Mesendoderm (in vitro differentiated cells): ENCODE measurements at regions not wholly inside any gene's neighbourhood (a gene's known extent, or its start where the extent isn't known, plus 50 kb on each side); places are given as distances from the start of the nearest gene placed in this dataset.

ENCODE experiments used
- DNase-seq: peaks from one replicate; pipeline ENCODE4 v3.0.0; 2013
- H2AK5ac ChIP-seq: 2 replicates; pipeline ENCODE4 v1.6.1; 2013; ENCODE audit warnings: low read length, inconsistent platforms
- H2BK120ac ChIP-seq: 2 replicates; pipeline ENCODE4 v1.6.1; 2013; ENCODE audit warnings: low read depth, mild to moderate bottlenecking, low read length, moderate library complexity, mixed read lengths
- H2BK15ac ChIP-seq: replicated peaks from 2 replicates; pipeline ENCODE4 v1.6.1; 2013; ENCODE audit warnings: low read depth, mild to moderate bottlenecking, moderate library complexity
- H2BK5ac ChIP-seq: 2 replicates; pipeline ENCODE4 v1.6.1; 2013; ENCODE audit warnings: low read length, inconsistent platforms
- H3K18ac ChIP-seq: 2 replicates; pipeline ENCODE4 v1.6.1; 2013; ENCODE audit warnings: mild to moderate bottlenecking, low read length, mixed read lengths
- H3K23ac ChIP-seq: one replicate; pipeline ENCODE4 v1.6.1; 2013; ENCODE audit warnings: low read length
- H3K27ac ChIP-seq: 2 replicates; pipeline ENCODE4 v1.5.1; 2013; ENCODE audit warnings: low read depth, mild to moderate bottlenecking, inconsistent platforms, low read length, moderate library complexity
- H3K27me3 ChIP-seq: 2 replicates; pipeline ENCODE4 v1.6.1; 2013; ENCODE audit warnings: low read length, control low read depth, mild to moderate bottlenecking, inconsistent platforms; ENCODE audit not compliant: insufficient read depth, poor library complexity
- H3K36me3 ChIP-seq: 2 replicates; pipeline ENCODE4 v1.6.1; 2013; ENCODE audit warnings: low read length, inconsistent platforms; ENCODE audit not compliant: control insufficient read depth, insufficient read depth
- H3K4ac ChIP-seq: one replicate; pipeline ENCODE4 v1.6.1; 2013; ENCODE audit warnings: low read depth, mild to moderate bottlenecking, low read length, moderate library complexity
- H3K4me1 ChIP-seq: 2 replicates; pipeline ENCODE4 v1.6.1; 2013; ENCODE audit warnings: low read depth, low read length, inconsistent platforms; ENCODE audit not compliant: control insufficient read depth
- H3K4me2 ChIP-seq: 2 replicates; pipeline ENCODE4 v1.6.1; 2013; ENCODE audit warnings: low read length
- H3K4me3 ChIP-seq: 2 replicates; pipeline ENCODE4 v1.5.1; 2013; ENCODE audit warnings: mild to moderate bottlenecking, low read length
- H3K56ac ChIP-seq: one replicate; pipeline ENCODE4 v1.6.1; 2013; ENCODE audit warnings: low read length
- H3K79me1 ChIP-seq: 2 replicates; pipeline ENCODE4 v1.6.1; 2013; ENCODE audit warnings: low read length, inconsistent platforms
- H3K79me2 ChIP-seq: 2 replicates; pipeline ENCODE4 v1.6.1; 2013; ENCODE audit warnings: mild to moderate bottlenecking, low read length; ENCODE audit not compliant: control insufficient read depth, insufficient read depth
- H3K9ac ChIP-seq: 2 replicates; pipeline ENCODE4 v1.6.1; 2013; ENCODE audit warnings: low read length, inconsistent platforms
- H4K5ac ChIP-seq: one replicate; pipeline ENCODE4 v1.6.1; 2013; ENCODE audit warnings: low read length
- H4K8ac ChIP-seq: one replicate; pipeline ENCODE4 v1.6.1; 2013; ENCODE audit warnings: low read depth, mild to moderate bottlenecking, control low read depth, low read length, moderate library complexity
- WGBS: extraction: QIAGEN DNeasy Blood & Tissue Kit; methylation state at CpG from one replicate; pipeline ENCODE4 v1.1.7; 2013; ENCODE audit warnings: low lambda C conversion rate, missing lambda C conversion rate; ENCODE audit not compliant: insufficient coverage; ENCODE audit errors: extremely low coverage; 5-methylcytosine and 5-hydroxymethylcytosine counted together

GRCh38 chr18:76232010-76232409 lies 263.0 kb downstream of the ZNF516 start:
- Histone ChIP-seq H3K27ac (no peak overlapping the region), H3K9ac (no peak overlapping the region), H4K5ac (no peak overlapping the region), H3K36me3 (no peaks in the 10 kb centered on the region), H4K8ac (no peak overlapping the region), H3K27me3 (no peaks in the 10 kb centered on the region), H3K23ac (no peak overlapping the region), H3K4me2 (no peak overlapping the region), H3K79me2 (no peaks in the 10 kb centered on the region), H3K4me3 (no peak overlapping the region), H3K4ac (no peak overlapping the region), H2BK120ac (no peak overlapping the region), H2BK15ac (no peak overlapping the region), H2AK5ac (no peak overlapping the region), H3K79me1 (no peaks in the 10 kb centered on the region), H3K18ac (no peak overlapping the region), H2BK5ac (no peak overlapping the region), H3K56ac (no peak overlapping the region), H3K4me1 (no peaks in the 10 kb centered on the region)
- no CpG with 5 or more reads among the region's 1 CpG for WGBS
- DNase-seq = no peak

GRCh38 chr18:76231402-76231801 lies 263.6 kb downstream of the ZNF516 start:
- Histone ChIP-seq H3K4me2 (no peak overlapping the region), H3K27ac (no peak overlapping the region), H2AK5ac (no peak overlapping the region), H2BK120ac (no peak overlapping the region), H3K9ac (no peak overlapping the region), H4K8ac (no peak overlapping the region), H3K18ac (no peak overlapping the region), H3K4me3 (no peak overlapping the region), H3K79me2 (no peaks in the 10 kb centered on the region), H3K56ac (no peak overlapping the region), H3K36me3 (no peaks in the 10 kb centered on the region), H3K4ac (no peak overlapping the region), H2BK15ac (no peak overlapping the region), H2BK5ac (no peak overlapping the region), H3K4me1 (no peaks in the 10 kb centered on the region), H3K27me3 (no peaks in the 10 kb centered on the region), H3K23ac (no peak overlapping the region), H3K79me1 (no peaks in the 10 kb centered on the region), H4K5ac (no peak overlapping the region)
- WGBS = no CpG with 5 or more reads among the region's 5 CpGs
- peak; percentile 13 for DNase-seq

GRCh38 chr18:76230791-76231190 lies 264.3 kb downstream of the ZNF516 start:
- no peaks in the 10 kb centered on the region for H3K79me2 ChIP-seq
- H3K56ac ChIP-seq = no peak overlapping the region
- no peak overlapping the region for H3K4me2 ChIP-seq
- no peak for DNase-seq
- H3K4ac ChIP-seq = no peak overlapping the region
- no peak overlapping the region for H3K18ac ChIP-seq
- no peak overlapping the region for H2AK5ac ChIP-seq
- H3K36me3 ChIP-seq = no peaks in the 10 kb centered on the region
- H3K27ac ChIP-seq = no peak overlapping the region
- H3K4me1 ChIP-seq = no peaks in the 10 kb centered on the region
- H2BK15ac ChIP-seq = no peak overlapping the region
- no peak overlapping the region for H2BK120ac ChIP-seq
- H4K5ac ChIP-seq = no peak overlapping the region
- no peak overlapping the region for H3K23ac ChIP-seq
- H3K9ac ChIP-seq = no peak overlapping the region
- no peak overlapping the region for H4K8ac ChIP-seq
- H3K79me1 ChIP-seq = no peaks in the 10 kb centered on the region
- H3K4me3 ChIP-seq = no peak overlapping the region
- no CpG with 5 or more reads among the region's 11 CpGs for WGBS
- H2BK5ac ChIP-seq = no peak overlapping the region
- H3K27me3 ChIP-seq = no peaks in the 10 kb centered on the region

DNA sequence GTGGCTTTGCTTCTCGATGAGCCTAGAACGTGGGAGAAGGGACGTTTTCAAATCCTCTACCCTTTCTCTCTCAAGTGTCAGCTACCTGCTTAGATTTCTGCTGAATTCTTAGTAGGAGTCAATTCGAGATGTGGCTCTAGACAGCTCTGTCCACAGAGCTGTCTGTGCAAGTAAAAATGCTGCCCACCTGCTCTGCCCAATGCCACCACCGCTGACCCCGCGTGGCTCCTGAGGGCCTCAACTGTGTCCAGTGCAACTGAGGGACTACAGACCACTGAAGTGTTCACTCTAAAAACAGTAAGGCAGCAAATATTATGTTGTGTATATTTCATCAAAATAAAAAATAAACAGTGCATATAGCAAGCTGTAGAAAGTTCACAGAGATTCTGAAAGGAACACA lies 266.3 kb downstream of the ZNF516 start:
- Histone ChIP-seq H3K4ac (no peak overlapping the region), H3K27ac (no peak overlapping the region), H3K36me3 (no peaks in the 10 kb centered on the region), H2BK15ac (no peak overlapping the region), H3K56ac (no peak overlapping the region), H4K5ac (no peak overlapping the region), H3K27me3 (no peaks in the 10 kb centered on the region), H3K79me1 (no peaks in the 10 kb centered on the region), H3K4me2 (no peak overlapping the region), H3K18ac (no peak overlapping the region), H2AK5ac (no peak overlapping the region), H2BK120ac (no peak overlapping the region), H3K9ac (no peak overlapping the region), H2BK5ac (no peak overlapping the region), H3K79me2 (no peaks in the 10 kb centered on the region), H3K4me3 (no peak overlapping the region), H3K4me1 (no peaks in the 10 kb centered on the region), H3K23ac (no peak overlapping the region), H4K8ac (no peak overlapping the region)
- no CpG with 5 or more reads among the region's 7 CpGs for WGBS
- DNase-seq = no peak

DNA sequence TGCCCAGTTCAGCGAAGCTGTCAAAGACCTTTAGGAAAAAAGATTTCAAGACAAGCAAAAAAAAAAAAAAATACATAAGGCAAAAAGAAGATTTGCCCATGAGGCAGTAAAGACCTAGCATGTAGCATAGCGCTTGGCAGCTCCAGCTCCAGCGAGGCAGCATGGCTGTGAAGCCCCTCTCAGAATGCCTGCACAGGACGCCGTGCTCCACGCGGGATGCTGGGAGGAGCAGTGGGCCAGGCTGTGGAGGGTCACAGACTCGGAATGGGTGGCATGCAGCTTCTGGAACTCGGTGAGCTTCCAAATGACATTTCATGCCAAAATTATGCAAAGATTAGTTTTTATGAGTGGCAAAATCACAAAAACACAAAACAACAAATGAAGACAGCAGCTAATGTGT lies 267.3 kb downstream of the ZNF516 start:
- Histone ChIP-seq H2BK120ac (no peak overlapping the region), H3K9ac (no peak overlapping the region), H3K56ac (no peak overlapping the region), H4K8ac (no peak overlapping the region), H2BK5ac (no peak overlapping the region), H3K79me1 (no peaks in the 10 kb centered on the region), H3K27ac (no peak overlapping the region), H3K18ac (no peak overlapping the region), H3K4me3 (no peak overlapping the region), H2AK5ac (no peak overlapping the region), H3K36me3 (no peaks in the 10 kb centered on the region), H3K4ac (no peak overlapping the region), H3K79me2 (no peaks in the 10 kb centered on the region), H2BK15ac (no peak overlapping the region), H3K4me1 (no peaks in the 10 kb centered on the region), H3K4me2 (no peak overlapping the region), H3K27me3 (no peaks in the 10 kb centered on the region), H3K23ac (no peak overlapping the region), H4K5ac (no peak overlapping the region)
- DNase-seq = no peak
- WGBS = no CpG with 5 or more reads among the region's 9 CpGs

DNA sequence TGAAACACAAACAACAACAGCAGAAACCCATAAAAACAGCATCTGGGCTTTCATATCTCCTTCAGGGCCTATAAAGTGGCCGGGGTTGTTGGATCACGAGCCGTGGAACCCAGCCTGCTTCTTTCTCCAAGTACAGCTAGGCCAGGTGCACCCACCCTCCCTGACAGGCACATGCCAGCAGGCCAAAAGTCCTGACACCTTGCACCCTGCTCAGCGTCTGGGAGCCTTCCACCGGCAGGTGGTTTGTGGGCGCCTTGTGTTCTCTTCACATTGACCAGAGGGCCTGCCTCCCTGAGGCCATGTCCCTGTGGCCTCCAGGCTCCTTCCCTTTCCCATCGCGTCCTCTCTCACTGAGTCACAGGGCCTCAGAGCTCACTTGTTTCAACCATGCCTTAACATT lies 271.6 kb downstream of the ZNF516 start:
- no CpG with 5 or more reads among the region's 8 CpGs for WGBS

More for the DNA sequence above, 271.6 kb downstream of the ZNF516 start:
- Histone ChIP-seq H3K79me2 (no peaks in the 10 kb centered on the region), H4K5ac (no peak overlapping the region), H2BK5ac (no peak overlapping the region), H3K27me3 (no peaks in the 10 kb centered on the region), H3K36me3 (no peaks in the 10 kb centered on the region), H3K4me2 (no peak overlapping the region), H2BK15ac (no peak overlapping the region), H3K18ac (no peak overlapping the region), H2BK120ac (no peak overlapping the region), H3K79me1 (no peaks in the 10 kb centered on the region), H3K56ac (no peak overlapping the region), H3K4ac (no peak overlapping the region), H2AK5ac (no peak overlapping the region), H3K4me1 (no peaks in the 10 kb centered on the region), H3K23ac (no peak overlapping the region), H3K27ac (no peak overlapping the region), H3K9ac (no peak overlapping the region), H3K4me3 (no peak overlapping the region), H4K8ac (no peak overlapping the region)
- no peak for DNase-seq
